ENCODE measurements at regions not wholly inside any gene's neighbourhood (a gene's known extent, or its start where the extent isn't known, plus 50 kb on each side); places are given as distances from the start of the nearest gene placed in this dataset.

DNA sequence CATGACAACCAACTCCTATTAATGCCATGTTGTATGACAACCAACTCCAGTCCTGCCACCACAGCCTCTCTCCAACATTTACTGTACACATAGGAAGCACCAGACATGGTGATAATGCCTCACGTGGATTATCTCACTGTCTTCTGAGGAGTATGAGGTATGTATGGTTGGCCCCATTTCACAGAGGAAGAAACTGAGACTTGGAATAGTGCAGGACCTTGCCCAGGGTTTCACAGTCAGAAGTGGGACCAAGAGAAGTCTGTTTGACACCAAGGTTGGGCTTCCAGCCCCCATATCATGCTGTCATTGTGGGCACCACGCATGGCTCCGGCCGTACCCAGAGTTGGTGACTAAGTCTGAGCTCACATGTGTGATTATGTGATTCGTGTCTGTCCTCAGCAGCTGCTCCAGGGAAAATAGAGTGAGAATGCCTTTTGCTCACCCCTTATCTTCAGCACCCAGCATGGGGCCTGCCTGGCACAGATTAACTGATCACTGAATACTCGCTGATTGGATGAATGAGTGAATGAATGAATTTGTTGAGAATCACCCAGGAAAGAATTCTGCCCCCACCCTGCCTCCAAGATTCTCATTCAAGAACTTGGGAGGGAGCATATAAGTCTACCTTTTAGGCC lies 204.1 kb upstream of the NLRP1 start:
- TF ChIP-seq, protein P1, sequence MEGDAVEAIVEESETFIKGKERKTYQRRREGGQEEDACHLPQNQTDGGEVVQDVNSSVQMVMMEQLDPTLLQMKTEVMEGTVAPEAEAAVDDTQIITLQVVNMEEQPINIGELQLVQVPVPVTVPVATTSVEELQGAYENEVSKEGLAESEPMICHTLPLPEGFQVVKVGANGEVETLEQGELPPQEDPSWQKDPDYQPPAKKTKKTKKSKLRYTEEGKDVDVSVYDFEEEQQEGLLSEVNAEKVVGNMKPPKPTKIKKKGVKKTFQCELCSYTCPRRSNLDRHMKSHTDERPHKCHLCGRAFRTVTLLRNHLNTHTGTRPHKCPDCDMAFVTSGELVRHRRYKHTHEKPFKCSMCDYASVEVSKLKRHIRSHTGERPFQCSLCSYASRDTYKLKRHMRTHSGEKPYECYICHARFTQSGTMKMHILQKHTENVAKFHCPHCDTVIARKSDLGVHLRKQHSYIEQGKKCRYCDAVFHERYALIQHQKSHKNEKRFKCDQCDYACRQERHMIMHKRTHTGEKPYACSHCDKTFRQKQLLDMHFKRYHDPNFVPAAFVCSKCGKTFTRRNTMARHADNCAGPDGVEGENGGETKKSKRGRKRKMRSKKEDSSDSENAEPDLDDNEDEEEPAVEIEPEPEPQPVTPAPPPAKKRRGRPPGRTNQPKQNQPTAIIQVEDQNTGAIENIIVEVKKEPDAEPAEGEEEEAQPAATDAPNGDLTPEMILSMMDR (IDR thresholded peaks at IDR 0.05) = no peak
- no peaks in the 10 kb centered on the region for H3K36me3 ChIP-seq
- H3K27ac ChIP-seq = no peak overlapping the region
- intact Hi-C loops (cut with DNase I) = no loop called here
- H3K27me3 ChIP-seq = peaks cover 5% of the 10 kb centered on the region
- no peak for ATAC-seq
- H3K4me1 ChIP-seq = no peaks in the 10 kb centered on the region
- no peak for DNase-seq
- no peak overlapping the region for H3K4me3 ChIP-seq
- no peaks in the 10 kb centered on the region for H3K9me3 ChIP-seq

DNA sequence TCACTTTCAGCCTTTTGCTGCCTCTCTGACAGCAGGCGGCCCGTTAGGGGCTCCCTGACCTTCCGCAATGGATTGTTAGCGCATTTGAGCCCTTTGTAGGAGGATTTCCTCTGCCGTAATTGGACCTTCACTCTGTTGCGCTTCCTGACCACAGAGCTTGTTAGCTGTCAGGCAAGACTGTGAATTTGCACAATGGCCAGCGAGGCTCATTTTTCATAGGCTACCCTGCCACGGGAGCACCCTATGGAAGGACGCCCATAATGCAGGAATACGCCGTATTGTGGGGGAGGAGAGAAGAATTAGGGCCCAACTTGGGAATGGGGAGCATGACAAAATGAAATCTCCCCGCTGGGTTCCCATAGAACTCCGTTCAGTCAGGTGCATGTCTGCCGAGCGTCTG lies 205.2 kb upstream of the NLRP1 start:
- no peaks in the 10 kb centered on the region for H3K9me3 ChIP-seq
- no peak overlapping the region for H3K4me3 ChIP-seq
- no peaks in the 10 kb centered on the region for H3K4me1 ChIP-seq
- intact Hi-C loops (cut with DNase I) = no loop called here
- TF ChIP-seq, protein P1 (IDR thresholded peaks at IDR 0.05) = no peak
- DNase-seq (no peak), ATAC-seq (no peak)
- no peak overlapping the region for H3K27ac ChIP-seq
- no peaks in the 10 kb centered on the region for H3K36me3 ChIP-seq
- peaks cover 5% of the 10 kb centered on the region for H3K27me3 ChIP-seq

GRCh38 chr17:5793157-5793556 lies 208.8 kb upstream of the NLRP1 start:
- Histone ChIP-seq H3K9me3 (no peaks in the 10 kb centered on the region), H3K4me1 (no peaks in the 10 kb centered on the region), H3K27me3 (peaks cover 5% of the 10 kb centered on the region), H3K27ac (no peak overlapping the region), H3K36me3 (no peaks in the 10 kb centered on the region), H3K4me3 (no peak overlapping the region)
- TF ChIP-seq, protein P1 (IDR thresholded peaks at IDR 0.05) = peak; percentile 21
- no peak for DNase-seq
- ATAC-seq = no peak
- intact Hi-C loops (cut with DNase I) = no loop called here

DNA sequence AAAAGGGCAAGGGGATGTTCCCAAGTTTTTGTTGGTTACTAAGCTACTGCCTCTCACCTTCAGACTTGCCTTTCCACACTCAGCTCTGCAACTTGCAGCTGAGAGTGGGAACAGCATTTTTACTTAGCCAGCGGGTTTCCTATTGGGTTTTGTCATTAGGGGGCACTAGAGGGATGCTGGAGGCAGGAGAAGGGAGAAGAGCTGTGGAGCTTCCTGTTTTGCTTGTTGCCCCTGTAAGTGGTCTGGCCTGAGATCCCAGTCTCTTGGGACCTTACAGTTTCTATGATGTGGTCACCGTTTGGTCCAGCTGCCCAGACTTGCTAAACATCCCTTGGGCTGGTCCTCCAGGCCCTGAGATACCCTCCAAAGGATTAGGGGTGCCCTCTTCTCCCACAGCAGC lies 209.6 kb upstream of the NLRP1 start:
- Histone ChIP-seq H3K27me3 (peaks cover 10% of the 10 kb centered on the region), H3K36me3 (no peaks in the 10 kb centered on the region), H3K9me3 (no peaks in the 10 kb centered on the region), H3K4me3 (no peak overlapping the region), H3K4me1 (no peaks in the 10 kb centered on the region), H3K27ac (no peak overlapping the region)
- TF ChIP-seq, protein P1 (IDR thresholded peaks at IDR 0.05) = no peak
- intact Hi-C loops (cut with DNase I) = no loop called here
- ATAC-seq = no peak
- no peak for DNase-seq

GRCh38 chr17:5794385-5794784 lies 210.1 kb upstream of the NLRP1 start:
- intact Hi-C loops (cut with DNase I) = no loop called here
- H3K9me3 ChIP-seq = no peaks in the 10 kb centered on the region
- no peak overlapping the region for H3K27ac ChIP-seq
- no peak overlapping the region for H3K4me3 ChIP-seq
- no peaks in the 10 kb centered on the region for H3K4me1 ChIP-seq
- H3K27me3 ChIP-seq = peaks cover 15% of the 10 kb centered on the region
- ATAC-seq = no peak
- TF ChIP-seq, protein P1 (IDR thresholded peaks at IDR 0.05) = no peak
- DNase-seq = no peak
- H3K36me3 ChIP-seq = no peaks in the 10 kb centered on the region
